ENCODE measurements at regions not wholly inside any gene's neighbourhood (a gene's known extent, or its start where the extent isn't known, plus 50 kb on each side); places are given as distances from the start of the nearest gene placed in this dataset.
"Not testable (repeated sequence)": the region's sequence is repeated elsewhere in the genome, so short reads cannot be mapped to it uniquely, and the experiment has no call there.

- DNase-seq (ENCODE audit: low spot score), result no peak
Measured at GRCh38 chr4:82194329-82194728, 179.5 kb downstream of the HNRNPD start.

- DNase-seq (ENCODE audit: low spot score), result no peak
Measured at GRCh38 chr4:82192017-82192673, 181.6 kb downstream of the HNRNPD start.

GRCh38 chr4:82181789-82182188, 192.0 kb downstream of the HNRNPD start:
- no peak for DNase-seq (ENCODE audit: low spot score)

DNA sequence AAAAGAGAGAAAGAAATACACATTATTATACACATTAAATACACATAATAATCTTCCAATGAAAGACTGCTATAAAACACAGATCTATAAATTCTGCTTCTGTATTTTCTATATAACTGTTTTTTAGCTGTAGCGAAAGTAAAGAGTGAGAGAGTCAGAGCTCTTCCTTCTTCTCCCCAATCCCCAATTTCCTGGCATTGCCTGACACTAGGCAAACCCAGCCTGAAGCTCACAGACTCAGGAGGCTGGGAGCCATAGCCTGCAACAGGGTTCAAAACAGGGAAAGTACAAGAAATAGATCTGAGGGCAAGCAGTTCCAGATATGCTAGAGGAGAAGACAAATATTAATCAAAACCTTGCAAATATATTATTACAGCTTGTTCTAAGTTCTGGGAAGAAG, 201.6 kb downstream of the HNRNPD start:
- DNase-seq (ENCODE audit: low spot score), result no peak

DNA sequence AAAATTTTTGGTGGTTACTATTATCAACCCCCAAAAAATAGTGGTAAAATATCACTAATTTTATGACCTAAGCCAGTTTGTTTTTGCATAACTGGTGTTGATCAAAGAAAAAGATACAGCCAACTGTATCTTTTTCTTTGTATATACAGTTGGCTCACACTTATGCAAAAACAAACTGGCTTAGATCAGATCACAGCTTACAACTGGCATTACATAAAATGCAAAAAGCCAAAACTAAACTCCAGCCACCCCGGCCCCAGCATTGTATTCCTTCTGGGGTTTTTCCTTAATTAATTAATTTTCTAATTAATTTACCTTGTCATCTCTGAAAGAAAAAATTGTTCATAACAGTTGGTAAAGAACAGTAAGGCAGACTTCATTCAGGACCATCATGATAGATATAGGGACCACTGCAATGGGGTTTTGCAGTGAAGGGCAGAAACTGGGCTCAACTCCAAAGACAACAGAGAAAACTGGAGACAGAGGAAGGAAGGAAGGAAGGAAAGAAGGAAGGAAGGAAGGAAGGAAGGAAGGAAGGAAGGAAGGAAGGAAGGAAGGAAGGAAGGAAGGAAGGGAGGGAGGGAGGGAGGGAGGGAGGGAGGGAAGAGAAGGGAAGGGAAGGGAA, 202.1 kb downstream of the HNRNPD start:
- no peak for DNase-seq (ENCODE audit: low spot score)

DNA sequence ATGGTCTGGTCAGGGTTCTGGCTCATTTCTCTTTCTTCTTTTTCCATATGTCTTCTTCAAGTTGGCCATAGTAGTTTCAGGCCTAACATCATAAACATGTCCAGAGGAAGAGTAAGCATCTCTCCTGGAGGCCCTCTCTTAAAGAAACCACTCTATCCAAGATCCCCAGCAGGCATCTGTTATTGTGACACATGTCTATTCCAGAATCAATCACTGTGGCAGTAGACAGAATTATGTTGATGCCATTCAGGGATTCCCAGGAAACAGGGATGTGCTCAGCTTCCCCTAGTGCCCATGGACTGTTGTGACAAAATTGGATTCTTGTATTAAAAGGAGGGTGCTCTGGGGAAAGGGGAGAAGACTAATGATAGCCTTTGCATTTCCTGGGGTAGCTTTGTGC, 224.0 kb downstream of the HNRNPD start:
- no peak for DNase-seq (ENCODE audit: low spot score)

- DNase-seq (ENCODE audit: low spot score), result no peak
Measured at GRCh38 chr4:82145850-82146249, 227.9 kb downstream of the HNRNPD start.

GRCh38 chr4:82140422-82140821, 233.4 kb downstream of the HNRNPD start:
- DNase-seq (ENCODE audit: low spot score), result no peak

GRCh38 chr4:82139287-82139686, 234.5 kb downstream of the HNRNPD start:
- no peak for DNase-seq (ENCODE audit: low spot score)

DNA sequence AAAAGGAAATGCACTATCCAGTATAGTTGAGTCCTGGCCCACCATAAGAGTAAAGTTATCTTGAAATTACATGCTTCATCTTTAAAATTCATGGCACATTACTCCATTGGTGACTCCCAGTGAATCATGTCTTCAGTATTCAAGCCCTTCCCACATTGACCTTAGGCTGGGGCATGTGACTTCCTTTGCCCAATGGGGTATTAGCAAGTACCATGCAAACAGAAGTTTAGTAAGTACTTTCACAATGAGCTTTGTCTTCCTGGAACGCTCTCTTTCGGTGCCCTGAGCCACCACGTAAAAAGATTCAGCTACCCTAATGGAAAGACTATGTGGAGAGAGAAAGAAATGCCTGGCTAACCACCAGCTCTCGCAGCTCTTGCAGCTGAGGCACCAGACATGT, 235.4 kb downstream of the HNRNPD start:
- DNase-seq (ENCODE audit: low spot score), result no peak

GRCh38 chr4:82136161-82136801, 237.5 kb downstream of the HNRNPD start:
- no peak for DNase-seq (ENCODE audit: low spot score)

- DNase-seq (ENCODE audit: low spot score), result no peak
Measured at GRCh38 chr4:82128355-82128754, 245.4 kb downstream of the HNRNPD start.

- DNase-seq (ENCODE audit: low spot score), result no peak
Measured at GRCh38 chr4:82126512-82127040, 247.2 kb downstream of the HNRNPD start.

- no peak for DNase-seq (ENCODE audit: low spot score)
Measured at GRCh38 chr4:82125787-82126297, 247.9 kb downstream of the HNRNPD start.

- no peak for DNase-seq (ENCODE audit: low spot score)
Measured at GRCh38 chr4:82124932-82125786, 248.6 kb downstream of the HNRNPD start.

DNA sequence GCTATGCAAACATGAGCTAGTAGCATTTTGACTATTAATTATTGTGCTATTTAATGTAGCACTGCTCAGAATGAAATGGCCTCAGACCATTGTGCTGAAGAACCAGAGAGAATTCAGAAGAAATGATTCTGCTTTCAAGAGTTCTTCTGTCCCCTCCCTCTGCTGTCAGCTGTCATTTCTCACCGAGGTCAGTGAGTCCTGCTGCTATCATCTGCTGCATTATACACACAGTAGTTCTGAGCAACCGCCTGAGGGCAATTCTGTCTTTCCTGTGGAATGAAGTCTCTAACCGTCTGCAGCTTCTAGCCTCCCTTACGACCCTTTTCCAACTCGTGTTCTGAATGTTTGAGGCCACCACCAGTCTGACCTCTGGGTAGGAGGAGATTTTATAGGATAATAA, 249.4 kb downstream of the HNRNPD start:
- no peak for DNase-seq (ENCODE audit: low spot score)

GRCh38 chr4:82123934-82124333, 249.9 kb downstream of the HNRNPD start:
- no peak for DNase-seq (ENCODE audit: low spot score)

DNA sequence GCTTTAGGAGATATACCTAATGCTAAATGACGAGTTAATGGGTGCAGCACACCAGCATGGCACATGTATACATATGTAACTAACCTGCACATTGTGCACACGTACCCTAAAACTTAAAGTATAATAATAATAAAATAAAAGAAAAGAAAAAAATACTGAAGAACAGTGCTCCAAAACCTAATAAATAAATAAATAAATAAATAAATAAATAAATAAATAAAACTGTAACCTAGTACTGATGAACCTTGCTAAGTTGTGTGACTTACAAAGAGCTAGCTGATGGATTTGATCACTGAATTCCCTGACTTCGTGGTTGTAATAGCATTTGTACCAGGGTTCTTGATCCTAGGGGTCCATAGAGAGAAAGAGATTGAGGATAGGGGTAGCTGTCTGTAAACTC, 258.6 kb downstream of the HNRNPD start:
- DNase-seq (ENCODE audit: low spot score), result not testable (repeated sequence)

- no peak for DNase-seq (ENCODE audit: low spot score)
Measured at GRCh38 chr4:82108506-82108905, 265.3 kb downstream of the HNRNPD start.

GRCh38 chr4:82104578-82104977, 269.2 kb downstream of the HNRNPD start:
- no peak for DNase-seq (ENCODE audit: low spot score)

DNA sequence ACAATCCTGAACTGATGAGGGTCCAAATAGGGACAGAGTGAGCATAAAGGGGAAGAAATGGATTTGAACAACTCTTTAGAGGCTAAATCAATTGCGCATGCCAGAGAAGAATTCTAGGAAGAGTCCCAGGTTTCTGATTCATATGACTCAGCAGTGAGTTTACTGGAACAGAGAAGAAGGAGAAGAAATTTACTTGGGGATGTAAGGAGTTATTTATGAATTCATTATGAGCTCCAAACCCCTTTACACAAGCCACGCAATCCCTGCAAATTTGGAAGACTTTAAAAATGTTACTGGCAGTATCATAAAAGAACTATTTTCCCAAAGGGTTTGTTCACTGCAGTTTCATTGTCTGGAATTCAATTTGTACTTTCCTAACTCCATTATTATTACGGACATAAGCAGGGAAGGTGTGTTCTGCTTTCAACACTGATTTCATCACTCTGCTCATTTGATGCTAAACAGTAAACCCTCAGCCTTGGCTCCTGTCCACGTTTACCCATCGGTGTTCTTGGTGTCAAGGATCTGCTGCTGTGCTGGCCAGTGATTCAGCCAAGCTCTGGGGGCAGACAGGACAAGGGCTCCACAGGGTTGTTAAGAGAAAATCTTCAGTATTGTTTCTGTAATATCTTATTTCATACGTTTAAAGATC, 273.7 kb downstream of the HNRNPD start:
- no peak for DNase-seq (ENCODE audit: low spot score)

Measured in mesenteric fat pad (tissue), 1 donor.